B cell (primary cell): ENCODE measurements at regions not wholly inside any gene's neighbourhood (a gene's known extent, or its start where the extent isn't known, plus 50 kb on each side); places are given as distances from the start of the nearest gene placed in this dataset.

Experiments used
- ATAC-seq: fragments of 200-7000 bp; cut with Tn5 transposase; one replicate; pipeline ENCODE4 v1.10.0; 2021; ENCODE audit warnings: low read depth, mild to moderate bottlenecking, moderate number of reproducible peaks, moderate library complexity
- CTCF ChIA-PET: fragments of 350-600 bp; sonication (Branson Sonifier 250); formaldehyde crosslinking; loops from one replicate; lab custom pipeline; 2021; ENCODE audit warnings: antibody characterized with exemption, inconsistent platforms; lab: Charles Lee
- POLR2A ChIA-PET: fragments of 350-600 bp; sonication (Branson Sonifier 250); formaldehyde crosslinking; loops from one replicate; lab custom pipeline; 2021; ENCODE audit warnings: antibody characterized with exemption; lab: Charles Lee
- DNase-seq: peaks from one replicate; pipeline ENCODE4 v3.0.0; 2013
- H2AFZ ChIP-seq: 2 replicates; pipeline ENCODE4 v1.6.1; 2012; ENCODE audit warnings: mild to moderate bottlenecking, low read depth, low read length; ENCODE audit not compliant: insufficient read depth, poor library complexity, severe bottlenecking
- H3K27ac ChIP-seq, 2 donors: 1 replicate in 1 of 2; 2 replicates in 1 of 2; pipeline ENCODE4 v1.5.1; 2012 to 2013; ENCODE audit warnings: low read length in 2 of 2, mild to moderate bottlenecking in 2 of 2, moderate library complexity in 1 of 2
- H3K27me3 ChIP-seq, 4 experiments: fragments of 200-600 bp in 1 of 4; sonication (generic) in 1 of 4; replicated peaks in 1 of 4; 1 replicate in 2 of 4; 2 replicates in 2 of 4; pipeline versions ENCODE4 v1.6.1 to v1.7.0; 2013 to 2016; ENCODE audit warnings: low read length in 3 of 4, mild to moderate bottlenecking in 2 of 4, mixed read lengths in 1 of 4, moderate library complexity in 1 of 4; ENCODE audit not compliant: insufficient read depth in 4 of 4, control insufficient read depth in 3 of 4; ENCODE audit errors: control extremely low read depth in 1 of 4
- H3K36me3 ChIP-seq, 2 experiments: replicated peaks in 1 of 2; 1 replicate in 1 of 2; 2 replicates in 1 of 2; pipeline versions ENCODE4 v1.6.1 to v1.7.1; 2013; ENCODE audit warnings: low read length in 1 of 2; ENCODE audit not compliant: insufficient read depth in 2 of 2, control insufficient read depth in 1 of 2; ENCODE audit errors: control extremely low read depth in 1 of 2, extremely low read depth in 1 of 2
- H3K4me1 ChIP-seq, 2 donors: fragments of 200-600 bp in 1 of 2; sonication (generic) in 1 of 2; 1 replicate in 1 of 2; 2 replicates in 1 of 2; pipeline versions ENCODE4 v1.5.1 to v1.6.1; 2013 to 2017; ENCODE audit warnings: low read length in 2 of 2; ENCODE audit not compliant: control insufficient read depth in 2 of 2, insufficient read depth in 2 of 2
- H3K4me2 ChIP-seq: replicated peaks from 2 replicates; pipeline ENCODE3; 2012; ENCODE audit warnings: mild to moderate bottlenecking, low read depth, low read length; ENCODE audit not compliant: poor library complexity, severe bottlenecking
- H3K4me3 ChIP-seq, 5 experiments: fragments of 200-600 bp in 1 of 5; sonication (generic) in 1 of 5; 1 replicate in 3 of 5; 2 replicates in 2 of 5; pipeline versions ENCODE4 v1.5.1 to v1.7.0; 2011 to 2016; ENCODE audit warnings: low read length in 4 of 5, mild to moderate bottlenecking in 4 of 5, low read depth in 2 of 5, control low read depth in 1 of 5, moderate library complexity in 1 of 5; ENCODE audit not compliant: insufficient read depth in 1 of 5; ENCODE audit errors: control extremely low read depth in 1 of 5, extremely low read depth in 1 of 5
- H3K79me2 ChIP-seq: fragments of 200-600 bp; sonication (generic); one replicate; pipeline ENCODE4 v1.6.0; 2016; ENCODE audit warnings: low read length; ENCODE audit not compliant: control insufficient read depth, insufficient read depth
- H3K9ac ChIP-seq: fragments of 200-600 bp; sonication (generic); 2 replicates; pipeline ENCODE4 v1.6.1; 2017; ENCODE audit warnings: mild to moderate bottlenecking, low read length, moderate library complexity
- H3K9me3 ChIP-seq, 3 donors: one replicate each; pipeline versions ENCODE4 v1.6.1 to v1.7.1; 2013; ENCODE audit warnings: low read length in 2 of 3; ENCODE audit not compliant: control insufficient read depth in 2 of 3, insufficient read depth in 1 of 3; ENCODE audit errors: control extremely low read depth in 1 of 3
- H4K20me1 ChIP-seq: 2 replicates; pipeline ENCODE4 v1.6.0; 2012; ENCODE audit warnings: mild to moderate bottlenecking, low read length; ENCODE audit not compliant: insufficient read depth, control insufficient read depth, poor library complexity, severe bottlenecking
- H3K27ac Mint-ChIP-seq: one replicate; pipeline ENCODE4 v1.8.0; 2021; ENCODE audit warnings: mixed read lengths
- H3K27me3 Mint-ChIP-seq: one replicate; pipeline ENCODE4 v1.8.0; 2021; ENCODE audit warnings: mixed read lengths
- H3K4me1 Mint-ChIP-seq: one replicate; pipeline ENCODE4 v1.8.0; 2021; ENCODE audit warnings: mixed read lengths
- H3K4me3 Mint-ChIP-seq: one replicate; pipeline ENCODE4 v1.8.0; 2021; ENCODE audit warnings: mixed read lengths
- H3K9me3 Mint-ChIP-seq: one replicate; pipeline ENCODE4 v1.8.0; 2022; ENCODE audit warnings: mixed read lengths; ENCODE audit not compliant: insufficient read depth
- EZH2 ChIP-seq: IDR thresholded peaks from 2 replicates; pipeline ENCODE4 v1.6.1; 2012; ENCODE audit warnings: borderline replicate concordance, low read depth, mild to moderate bottlenecking, moderate library complexity, low read length; ENCODE audit not compliant: insufficient read depth, poor library complexity, severe bottlenecking
- WGBS: methylation state at CpG from one replicate; pipeline ENCODE4 v1.1.5; 2013; ENCODE audit warnings: missing lambda C conversion rate; ENCODE audit not compliant: insufficient coverage; 5-methylcytosine and 5-hydroxymethylcytosine counted together
- intact Hi-C: fragments of 100-400 bp; cut with micrococcal nuclease; formaldehyde crosslinking; loops from one replicate; pipeline ENCODE4 v1.10.0; 2022
- TF ChIP-seq, protein P1 (sequence below): fragments of 200-600 bp; IDR thresholded peaks from one replicate; pipeline ENCODE4 v1.8.0; 2022; ENCODE audit warnings: antibody characterized with exemption, mild to moderate bottlenecking

GRCh38 chr6:76862936-76863335, 600.4 kb downstream of the HTR1B start:
- WGBS = no CpG with 5 or more reads among the region's 1 CpG

GRCh38 chr6:76861403-76861802, 601.9 kb downstream of the HTR1B start:
- H3K79me2 ChIP-seq = no peaks in the 10 kb centered on the region
- TF ChIP-seq EZH2 = no peak
- TF ChIP-seq, protein P1, sequence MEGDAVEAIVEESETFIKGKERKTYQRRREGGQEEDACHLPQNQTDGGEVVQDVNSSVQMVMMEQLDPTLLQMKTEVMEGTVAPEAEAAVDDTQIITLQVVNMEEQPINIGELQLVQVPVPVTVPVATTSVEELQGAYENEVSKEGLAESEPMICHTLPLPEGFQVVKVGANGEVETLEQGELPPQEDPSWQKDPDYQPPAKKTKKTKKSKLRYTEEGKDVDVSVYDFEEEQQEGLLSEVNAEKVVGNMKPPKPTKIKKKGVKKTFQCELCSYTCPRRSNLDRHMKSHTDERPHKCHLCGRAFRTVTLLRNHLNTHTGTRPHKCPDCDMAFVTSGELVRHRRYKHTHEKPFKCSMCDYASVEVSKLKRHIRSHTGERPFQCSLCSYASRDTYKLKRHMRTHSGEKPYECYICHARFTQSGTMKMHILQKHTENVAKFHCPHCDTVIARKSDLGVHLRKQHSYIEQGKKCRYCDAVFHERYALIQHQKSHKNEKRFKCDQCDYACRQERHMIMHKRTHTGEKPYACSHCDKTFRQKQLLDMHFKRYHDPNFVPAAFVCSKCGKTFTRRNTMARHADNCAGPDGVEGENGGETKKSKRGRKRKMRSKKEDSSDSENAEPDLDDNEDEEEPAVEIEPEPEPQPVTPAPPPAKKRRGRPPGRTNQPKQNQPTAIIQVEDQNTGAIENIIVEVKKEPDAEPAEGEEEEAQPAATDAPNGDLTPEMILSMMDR = no peak
- Mint-ChIP-seq H3K4me1 (no peaks in the 10 kb centered on the region), H3K27me3 (no peaks in the 10 kb centered on the region), H3K9me3 (no peaks in the 10 kb centered on the region), H3K4me3 (no peak overlapping the region), H3K27ac (no peak overlapping the region)
- no peaks in the 10 kb centered on the region for H3K36me3 ChIP-seq
- ChIA-PET CTCF (no interaction called here), POLR2A (no interaction called here)
- DNase-seq (no peak), ATAC-seq (no peak)
- H3K4me2 ChIP-seq = no peak overlapping the region
- no peaks in the 10 kb centered on the region for H4K20me1 ChIP-seq
- WGBS = 55% methylated on average over 2 of the region's 2 CpGs
- no peaks in the 10 kb centered on the region for H3K9me3 ChIP-seq
- no peak overlapping the region for H2AFZ ChIP-seq
- H3K4me1 ChIP-seq = no peaks in the 10 kb centered on the region
- H3K27ac ChIP-seq = no peak overlapping the region
- no peak overlapping the region for H3K4me3 ChIP-seq
- intact Hi-C loops = no loop called here
- H3K27me3 ChIP-seq = no peaks in the 10 kb centered on the region
- no peak overlapping the region for H3K9ac ChIP-seq

More at GRCh38 chr6:76862936-76863335, 600.4 kb downstream of the HTR1B start:
- ATAC-seq (no peak), DNase-seq (no peak)
- Mint-ChIP-seq H3K27ac (no peak overlapping the region), H3K4me1 (no peaks in the 10 kb centered on the region), H3K27me3 (no peaks in the 10 kb centered on the region), H3K4me3 (no peak overlapping the region), H3K9me3 (no peaks in the 10 kb centered on the region)
- Histone ChIP-seq H3K79me2 (no peaks in the 10 kb centered on the region), H3K27ac (no peak overlapping the region), H3K36me3 (no peaks in the 10 kb centered on the region), H3K4me1 (no peaks in the 10 kb centered on the region), H2AFZ (no peak overlapping the region), H3K9ac (no peak overlapping the region), H4K20me1 (no peaks in the 10 kb centered on the region), H3K4me3 (no peak overlapping the region), H3K9me3 (no peaks in the 10 kb centered on the region), H3K4me2 (no peak overlapping the region), H3K27me3 (no peaks in the 10 kb centered on the region)
- ChIA-PET POLR2A (no interaction called here), CTCF (no interaction called here)
- intact Hi-C loops = no loop called here
- no peak for TF ChIP-seq EZH2
